ENCODE measurements at regions not wholly inside any gene's neighbourhood (a gene's known extent, or its start where the extent isn't known, plus 50 kb on each side); places are given as distances from the start of the nearest gene placed in this dataset.

DNA sequence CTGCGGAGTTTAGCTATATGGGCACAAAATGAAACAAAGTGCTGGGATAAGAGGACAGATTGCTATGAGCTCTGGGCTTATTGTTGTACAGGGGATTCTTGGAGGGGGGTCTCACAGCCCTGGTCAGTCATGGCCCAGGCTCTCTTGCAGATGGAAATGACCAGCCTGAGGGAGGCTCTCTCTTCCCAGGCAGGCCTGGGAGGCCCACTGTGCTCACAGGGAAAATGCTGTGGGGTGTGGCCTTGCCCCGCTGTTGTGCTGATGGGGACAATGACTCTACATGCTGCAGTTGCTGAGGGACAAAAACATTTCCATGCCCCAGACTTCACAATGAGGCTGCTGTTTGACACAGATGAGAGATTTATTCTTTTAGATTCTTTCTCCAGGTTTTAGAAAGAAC is 202.2 kb downstream of the KLF13 start (continued):
- TF ChIP-seq, protein P1, sequence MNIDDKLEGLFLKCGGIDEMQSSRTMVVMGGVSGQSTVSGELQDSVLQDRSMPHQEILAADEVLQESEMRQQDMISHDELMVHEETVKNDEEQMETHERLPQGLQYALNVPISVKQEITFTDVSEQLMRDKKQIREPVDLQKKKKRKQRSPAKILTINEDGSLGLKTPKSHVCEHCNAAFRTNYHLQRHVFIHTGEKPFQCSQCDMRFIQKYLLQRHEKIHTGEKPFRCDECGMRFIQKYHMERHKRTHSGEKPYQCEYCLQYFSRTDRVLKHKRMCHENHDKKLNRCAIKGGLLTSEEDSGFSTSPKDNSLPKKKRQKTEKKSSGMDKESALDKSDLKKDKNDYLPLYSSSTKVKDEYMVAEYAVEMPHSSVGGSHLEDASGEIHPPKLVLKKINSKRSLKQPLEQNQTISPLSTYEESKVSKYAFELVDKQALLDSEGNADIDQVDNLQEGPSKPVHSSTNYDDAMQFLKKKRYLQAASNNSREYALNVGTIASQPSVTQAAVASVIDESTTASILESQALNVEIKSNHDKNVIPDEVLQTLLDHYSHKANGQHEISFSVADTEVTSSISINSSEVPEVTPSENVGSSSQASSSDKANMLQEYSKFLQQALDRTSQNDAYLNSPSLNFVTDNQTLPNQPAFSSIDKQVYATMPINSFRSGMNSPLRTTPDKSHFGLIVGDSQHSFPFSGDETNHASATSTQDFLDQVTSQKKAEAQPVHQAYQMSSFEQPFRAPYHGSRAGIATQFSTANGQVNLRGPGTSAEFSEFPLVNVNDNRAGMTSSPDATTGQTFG (tag by site-specific recombination; IDR thresholded peaks at IDR 0.05; ENCODE audit: borderline replicate concordance) = no peak
- TF ChIP-seq ZNF404 (tag by site-specific recombination; IDR thresholded peaks at IDR 0.05) = no peak
- no peak for TF ChIP-seq ZSCAN23 (tag by site-specific recombination; IDR thresholded peaks at IDR 0.05)
- TF ChIP-seq ZNF600 (tag by site-specific recombination; IDR thresholded peaks at IDR 0.05) = no peak

DNA sequence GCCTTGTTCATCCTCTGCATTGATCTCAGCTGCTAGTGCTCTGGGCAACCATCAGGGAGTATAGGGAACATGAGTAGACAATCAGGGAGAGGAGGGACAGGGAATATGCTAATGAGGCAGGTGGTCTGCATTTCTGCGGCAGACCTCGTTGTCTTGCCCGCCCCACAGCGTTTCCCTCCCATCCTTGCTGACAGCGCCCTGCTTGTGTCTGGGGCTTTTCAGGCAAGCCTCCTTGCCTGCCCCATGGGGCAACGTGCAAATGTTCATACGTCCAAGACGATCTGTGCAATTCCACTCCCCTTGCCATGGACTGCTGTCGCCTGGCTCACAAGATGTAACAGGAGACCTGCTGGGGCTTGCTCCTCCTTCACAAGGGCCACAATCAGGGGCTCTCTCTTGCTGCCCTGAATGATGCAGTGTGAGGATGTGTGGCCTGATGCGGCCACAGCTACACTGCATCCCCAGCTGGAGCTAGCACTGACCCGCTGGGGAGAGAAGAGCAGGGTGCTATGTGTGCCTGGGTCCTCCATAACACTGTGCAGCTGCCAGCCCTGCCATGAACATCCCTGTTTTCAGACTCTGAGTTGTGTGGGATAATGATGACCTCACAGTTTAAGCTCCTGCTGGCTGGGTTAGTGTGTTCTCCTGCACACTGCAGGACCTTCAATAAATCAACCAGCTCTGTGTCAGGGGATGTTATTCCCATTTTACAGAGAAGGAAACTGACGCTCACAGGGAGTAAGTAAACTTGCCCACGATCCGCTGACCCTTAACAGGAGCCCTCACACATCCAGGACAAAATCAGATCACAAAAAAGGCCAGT is 211.3 kb downstream of the KLF13 start:
- H3K4me3 ChIP-seq (ENCODE audit: low read depth, low read length) = no peak overlapping the region
- POLR2A ChIA-PET = no interaction called here
- no peaks in the 10 kb centered on the region for H3K36me3 ChIP-seq (ENCODE audit: control insufficient read depth in 2 of 2, insufficient read depth in 1 of 2, low read length in 2 of 2)
- no peaks in the 10 kb centered on the region for H3K4me1 ChIP-seq (ENCODE audit: control insufficient read depth, insufficient read depth, low read length)
- TF ChIP-seq, protein P2, sequence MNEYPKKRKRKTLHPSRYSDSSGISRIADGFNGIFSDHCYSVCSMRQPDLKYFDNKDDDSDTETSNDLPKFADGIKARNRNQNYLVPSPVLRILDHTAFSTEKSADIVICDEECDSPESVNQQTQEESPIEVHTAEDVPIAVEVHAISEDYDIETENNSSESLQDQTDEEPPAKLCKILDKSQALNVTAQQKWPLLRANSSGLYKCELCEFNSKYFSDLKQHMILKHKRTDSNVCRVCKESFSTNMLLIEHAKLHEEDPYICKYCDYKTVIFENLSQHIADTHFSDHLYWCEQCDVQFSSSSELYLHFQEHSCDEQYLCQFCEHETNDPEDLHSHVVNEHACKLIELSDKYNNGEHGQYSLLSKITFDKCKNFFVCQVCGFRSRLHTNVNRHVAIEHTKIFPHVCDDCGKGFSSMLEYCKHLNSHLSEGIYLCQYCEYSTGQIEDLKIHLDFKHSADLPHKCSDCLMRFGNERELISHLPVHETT (tag by site-specific recombination; IDR thresholded peaks at IDR 0.05) = no peak
- TF ChIP-seq ZNF768 (tag by site-specific recombination; IDR thresholded peaks at IDR 0.05) = no peak
- no peak for TF ChIP-seq ZFP41 (tag by site-specific recombination; IDR thresholded peaks at IDR 0.05; ENCODE audit: borderline replicate concordance)
- no peak for TF ChIP-seq HOXA7 (CRISPR knock-in tag; IDR thresholded peaks at IDR 0.05; ENCODE audit: borderline replicate concordance)
- TF ChIP-seq ZNF292 (tag by site-specific recombination; IDR thresholded peaks at IDR 0.05; ENCODE audit: borderline replicate concordance, low read depth) = no peak
- no peak for TF ChIP-seq GLI2 (tag by site-specific recombination; IDR thresholded peaks at IDR 0.05; ENCODE audit: borderline replicate concordance, low read depth)
- no peak for TF ChIP-seq ZNF214 (tag by site-specific recombination; IDR thresholded peaks at IDR 0.05; ENCODE audit: borderline replicate concordance)
- no peak for TF ChIP-seq ZNF654 (tag by site-specific recombination; IDR thresholded peaks at IDR 0.05; ENCODE audit: low read depth)
- no peak for TF ChIP-seq BCL11B (tag by site-specific recombination; IDR thresholded peaks at IDR 0.05; ENCODE audit: low read depth)
- TF ChIP-seq ZNF48 (tag by site-specific recombination; IDR thresholded peaks at IDR 0.05) = no peak
- TF ChIP-seq, protein P3, sequence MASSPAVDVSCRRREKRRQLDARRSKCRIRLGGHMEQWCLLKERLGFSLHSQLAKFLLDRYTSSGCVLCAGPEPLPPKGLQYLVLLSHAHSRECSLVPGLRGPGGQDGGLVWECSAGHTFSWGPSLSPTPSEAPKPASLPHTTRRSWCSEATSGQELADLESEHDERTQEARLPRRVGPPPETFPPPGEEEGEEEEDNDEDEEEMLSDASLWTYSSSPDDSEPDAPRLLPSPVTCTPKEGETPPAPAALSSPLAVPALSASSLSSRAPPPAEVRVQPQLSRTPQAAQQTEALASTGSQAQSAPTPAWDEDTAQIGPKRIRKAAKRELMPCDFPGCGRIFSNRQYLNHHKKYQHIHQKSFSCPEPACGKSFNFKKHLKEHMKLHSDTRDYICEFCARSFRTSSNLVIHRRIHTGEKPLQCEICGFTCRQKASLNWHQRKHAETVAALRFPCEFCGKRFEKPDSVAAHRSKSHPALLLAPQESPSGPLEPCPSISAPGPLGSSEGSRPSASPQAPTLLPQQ (tag by site-specific recombination; IDR thresholded peaks at IDR 0.05) = no peak
- TF ChIP-seq, protein P4, sequence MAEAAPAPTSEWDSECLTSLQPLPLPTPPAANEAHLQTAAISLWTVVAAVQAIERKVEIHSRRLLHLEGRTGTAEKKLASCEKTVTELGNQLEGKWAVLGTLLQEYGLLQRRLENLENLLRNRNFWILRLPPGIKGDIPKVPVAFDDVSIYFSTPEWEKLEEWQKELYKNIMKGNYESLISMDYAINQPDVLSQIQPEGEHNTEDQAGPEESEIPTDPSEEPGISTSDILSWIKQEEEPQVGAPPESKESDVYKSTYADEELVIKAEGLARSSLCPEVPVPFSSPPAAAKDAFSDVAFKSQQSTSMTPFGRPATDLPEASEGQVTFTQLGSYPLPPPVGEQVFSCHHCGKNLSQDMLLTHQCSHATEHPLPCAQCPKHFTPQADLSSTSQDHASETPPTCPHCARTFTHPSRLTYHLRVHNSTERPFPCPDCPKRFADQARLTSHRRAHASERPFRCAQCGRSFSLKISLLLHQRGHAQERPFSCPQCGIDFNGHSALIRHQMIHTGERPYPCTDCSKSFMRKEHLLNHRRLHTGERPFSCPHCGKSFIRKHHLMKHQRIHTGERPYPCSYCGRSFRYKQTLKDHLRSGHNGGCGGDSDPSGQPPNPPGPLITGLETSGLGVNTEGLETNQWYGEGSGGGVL (tag by site-specific recombination; IDR thresholded peaks at IDR 0.05) = no peak
- TF ChIP-seq ZNF626 (tag by site-specific recombination; IDR thresholded peaks at IDR 0.05) = no peak
- no peaks in the 10 kb centered on the region for H3K9me3 ChIP-seq (ENCODE audit: control insufficient read depth, insufficient read depth, low read depth, low read length)
- CTCF ChIA-PET = no interaction called here
- no peak overlapping the region for H3K27ac ChIP-seq (ENCODE audit: extremely low read depth, low read depth, low read length)

All from HEK293 (cell line).